ENCODE measurements at regions not wholly inside any gene's neighbourhood (a gene's known extent, or its start where the extent isn't known, plus 50 kb on each side); places are given as distances from the start of the nearest gene placed in this dataset.

DNA sequence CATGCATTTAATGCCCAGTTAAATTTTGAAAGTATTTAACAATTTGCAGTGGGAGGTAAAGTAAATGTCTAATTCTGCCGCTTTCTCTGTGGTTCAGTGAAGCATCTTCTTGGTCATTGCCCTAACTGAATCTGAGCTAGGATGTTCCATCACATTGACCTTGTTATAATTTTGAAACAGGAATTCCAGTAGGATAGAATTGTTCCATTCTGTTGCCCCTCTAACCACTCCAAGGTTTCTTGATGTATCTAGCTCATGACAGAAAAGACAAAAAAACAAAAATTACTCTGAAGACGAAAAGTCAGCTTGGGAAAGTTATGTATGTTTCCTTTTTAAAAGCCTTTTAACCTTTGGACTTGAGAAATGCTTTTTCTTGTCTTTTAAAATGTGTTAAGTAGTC is 297.0 kb upstream of the FAT1 start:
- Histone ChIP-seq H3K9me2 (replicated peaks; ENCODE audit: insufficient read depth, low read length) (no peaks in the 10 kb centered on the region), H4K20me1 (ENCODE audit: low read depth, low read length) (no peaks in the 10 kb centered on the region), H3K27me3 (ENCODE audit: low read length) (no peaks in the 10 kb centered on the region), H3F3A (ENCODE audit: insufficient read depth) (no peaks in the 10 kb centered on the region), H3K36me3 (ENCODE audit: low read length) (no peaks in the 10 kb centered on the region), H3K9me3 (ENCODE audit: insufficient read depth, low read length) (no peaks in the 10 kb centered on the region), H3K27ac (ENCODE audit: low read depth, low read length) (no peak overlapping the region), H3K9ac (ENCODE audit: low read length) (no peak overlapping the region), H3K4me2 (ENCODE audit: low read depth, low read length, poor library complexity, severe bottlenecking) (no peak overlapping the region), H3K4me3 (ENCODE audit: insufficient read depth, low read length, poor library complexity, severe bottlenecking) (no peak overlapping the region), H2AFZ (ENCODE audit: low read depth, low read length, severe bottlenecking) (no peak overlapping the region), H3K79me2 (ENCODE audit: insufficient read depth, low read length) (no peaks in the 10 kb centered on the region)
- TF ChIP-seq EZH2phosphoT487 (conservative IDR thresholded peaks at IDR 0.05; ENCODE audit: low read length) (no peak), CTCF (IDR thresholded peaks at IDR 0.05; ENCODE audit: insufficient read depth, low read length, poor library complexity, severe bottlenecking) (no peak)

GRCh38 chr4:187021436-187022205 is 298.0 kb upstream of the FAT1 start:
- Histone ChIP-seq H3K27ac (ENCODE audit: low read depth, low read length) (no peak overlapping the region), H3K27me3 (ENCODE audit: low read length) (no peaks in the 10 kb centered on the region), H3K9me3 (ENCODE audit: insufficient read depth, low read length) (no peaks in the 10 kb centered on the region), H3K36me3 (ENCODE audit: low read length) (no peaks in the 10 kb centered on the region), H3K4me2 (ENCODE audit: low read depth, low read length, poor library complexity, severe bottlenecking) (no peak overlapping the region), H3F3A (ENCODE audit: insufficient read depth) (no peaks in the 10 kb centered on the region), H2AFZ (ENCODE audit: low read depth, low read length, severe bottlenecking) (no peak overlapping the region), H3K9me2 (replicated peaks; ENCODE audit: insufficient read depth, low read length) (no peaks in the 10 kb centered on the region), H4K20me1 (ENCODE audit: low read depth, low read length) (no peaks in the 10 kb centered on the region), H3K79me2 (ENCODE audit: insufficient read depth, low read length) (no peaks in the 10 kb centered on the region), H3K4me3 (ENCODE audit: insufficient read depth, low read length, poor library complexity, severe bottlenecking) (no peak overlapping the region), H3K9ac (ENCODE audit: low read length) (no peak overlapping the region)
- no peak for TF ChIP-seq CTCF (IDR thresholded peaks at IDR 0.05; ENCODE audit: insufficient read depth, low read length, poor library complexity, severe bottlenecking)
- TF ChIP-seq EZH2phosphoT487 (conservative IDR thresholded peaks at IDR 0.05; ENCODE audit: low read length) = no peak

- no peak overlapping the region for H2AFZ ChIP-seq (ENCODE audit: low read depth, low read length, severe bottlenecking)
- H3K27ac ChIP-seq (ENCODE audit: low read depth, low read length) = no peak overlapping the region
- H3K27me3 ChIP-seq (ENCODE audit: low read length) = no peaks in the 10 kb centered on the region
- H3F3A ChIP-seq (ENCODE audit: insufficient read depth) = no peaks in the 10 kb centered on the region
- H3K4me3 ChIP-seq (ENCODE audit: insufficient read depth, low read length, poor library complexity, severe bottlenecking) = no peak overlapping the region
- H3K9me3 ChIP-seq (ENCODE audit: insufficient read depth, low read length) = no peaks in the 10 kb centered on the region
- TF ChIP-seq CTCF (IDR thresholded peaks at IDR 0.05; ENCODE audit: insufficient read depth, low read length, poor library complexity, severe bottlenecking) (no peak), EZH2phosphoT487 (conservative IDR thresholded peaks at IDR 0.05; ENCODE audit: low read length) (no peak)
- H3K79me2 ChIP-seq (ENCODE audit: insufficient read depth, low read length) = no peaks in the 10 kb centered on the region
- H3K36me3 ChIP-seq (ENCODE audit: low read length) = no peaks in the 10 kb centered on the region
- no peaks in the 10 kb centered on the region for H3K9me2 ChIP-seq (replicated peaks; ENCODE audit: insufficient read depth, low read length)
- H3K4me2 ChIP-seq (ENCODE audit: low read depth, low read length, poor library complexity, severe bottlenecking) = no peak overlapping the region
- H3K9ac ChIP-seq (ENCODE audit: low read length) = no peak overlapping the region
- no peaks in the 10 kb centered on the region for H4K20me1 ChIP-seq (ENCODE audit: low read depth, low read length)
Observed at GRCh38 chr4:187027272-187027671, 303.6 kb upstream of the FAT1 start.

All from SU-DHL-6 (cell line).